NCI-H1436 (cell line): ENCODE measurements at regions not wholly inside any gene's neighbourhood (a gene's known extent, or its start where the extent isn't known, plus 50 kb on each side); places are given as distances from the start of the nearest gene placed in this dataset.
"Not testable (repeated sequence)": the region's sequence is repeated elsewhere in the genome, so short reads cannot be mapped to it uniquely, and the experiment has no call there.

Source experiments
- DNase-seq: peaks from one replicate; lab custom pipeline; 2025; lab: John Stamatoyannopoulos, UW

GRCh38 chr6:81002126-81002525, 750.4 kb downstream of the TENT5A start:
- no peak for DNase-seq

GRCh38 chr6:80991316-80991715, 761.2 kb downstream of the TENT5A start:
- DNase-seq = no peak

DNA sequence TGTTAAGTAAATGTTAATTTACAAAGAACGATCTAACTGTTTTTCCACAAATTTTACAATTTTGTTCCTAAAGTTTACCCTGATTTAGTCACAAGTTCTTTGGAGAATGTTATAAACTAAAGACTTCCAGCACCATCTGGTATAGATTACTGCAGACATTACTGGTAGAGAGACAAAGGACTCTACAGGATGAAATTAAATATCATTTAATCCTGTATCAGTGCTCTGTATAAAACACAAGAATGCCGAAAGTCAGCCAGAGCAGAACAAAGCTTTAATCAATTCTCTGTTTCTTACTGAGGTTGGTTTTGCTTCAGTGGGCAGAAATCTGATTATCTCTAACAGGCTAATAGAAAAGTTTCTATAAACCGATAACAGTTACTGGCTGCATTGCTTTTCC, 763.6 kb downstream of the TENT5A start:
- no peak for DNase-seq

DNA sequence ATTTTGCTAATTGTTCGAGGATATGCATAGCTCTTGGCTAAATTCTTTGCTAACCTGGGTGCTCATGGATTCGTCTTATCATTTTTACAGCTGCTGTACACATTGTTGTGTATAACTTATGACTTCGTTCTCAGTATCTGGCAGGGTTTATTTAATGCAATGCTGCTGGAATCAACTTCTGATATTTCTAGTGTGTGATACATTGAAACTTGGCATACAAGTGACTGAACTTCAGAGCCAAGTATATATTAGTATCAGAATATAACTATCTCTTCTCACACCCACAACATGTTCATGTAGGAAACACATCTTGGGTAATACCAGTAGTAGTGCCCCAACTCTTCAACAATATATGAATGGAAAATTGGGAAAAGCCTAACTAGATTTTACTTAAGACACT, 764.2 kb downstream of the TENT5A start:
- DNase-seq = no peak

DNA sequence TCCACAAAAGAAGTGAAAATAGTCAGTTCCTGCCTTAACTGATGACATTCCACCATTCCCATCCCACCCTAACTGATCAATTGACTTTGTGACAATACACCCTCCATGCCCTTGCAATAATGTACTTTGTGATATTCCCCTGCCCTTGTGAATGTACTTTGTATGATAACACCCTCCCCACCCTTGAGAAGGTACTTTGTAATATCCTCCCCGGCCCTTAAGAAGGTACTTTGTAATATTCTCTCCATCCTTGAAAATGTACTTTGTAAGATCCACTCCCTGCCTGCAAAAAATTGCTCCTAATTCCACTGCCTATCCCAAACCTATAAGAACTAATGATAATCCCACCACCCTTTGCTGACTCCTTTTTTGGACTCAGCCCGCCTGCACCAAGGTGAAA, 771.3 kb downstream of the TENT5A start:
- not testable (repeated sequence) for DNase-seq

- no peak for DNase-seq
These were observed 776.1 kb downstream of the TENT5A start for GRCh38 chr6:80976336-80976735.

- no peak for DNase-seq
These were observed 777.9 kb downstream of the TENT5A start for GRCh38 chr6:80974579-80974978.

DNA sequence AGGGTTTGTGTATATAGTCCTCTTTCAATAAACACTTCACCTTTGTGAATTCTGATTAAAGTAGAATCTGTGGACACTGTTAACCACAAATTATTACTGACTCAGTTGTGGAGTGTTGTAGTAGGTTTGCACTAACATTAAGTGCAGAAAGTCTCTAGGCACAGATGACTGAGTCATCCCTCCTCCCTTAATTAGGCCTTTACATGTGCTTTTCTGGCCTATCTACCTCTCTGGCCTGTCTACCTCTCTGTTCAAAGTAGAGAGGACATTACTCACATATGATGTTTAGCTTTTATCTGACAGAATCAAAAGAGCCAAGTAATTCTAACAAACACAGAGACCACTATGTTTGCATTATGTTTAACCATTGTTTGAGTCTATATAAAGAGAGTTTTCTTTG, 783.0 kb downstream of the TENT5A start:
- DNase-seq = no peak

DNA sequence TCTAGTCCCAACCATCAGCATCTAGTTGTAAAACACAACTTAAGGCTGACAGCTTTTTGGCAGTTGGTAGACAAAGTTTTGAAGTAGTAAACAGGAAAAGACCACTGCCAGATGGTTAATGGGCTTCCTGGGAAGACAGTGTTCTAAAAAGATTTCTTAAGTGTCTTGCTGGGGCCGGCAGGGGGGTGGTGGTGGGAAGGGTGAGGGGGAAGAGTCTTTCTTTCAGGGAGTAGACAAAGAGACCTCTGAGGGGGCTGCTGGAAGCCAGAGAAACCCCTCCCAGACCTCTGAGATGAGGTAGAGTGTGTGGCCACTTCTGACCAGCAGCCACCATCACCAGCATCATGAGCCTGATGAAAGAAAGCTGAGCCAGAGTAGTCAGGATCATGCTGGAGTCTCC, 784.9 kb downstream of the TENT5A start:
- DNase-seq = no peak

GRCh38 chr6:80962382-80962781, 790.1 kb downstream of the TENT5A start:
- no peak for DNase-seq

- no peak for DNase-seq
These were observed 791.3 kb downstream of the TENT5A start for GRCh38 chr6:80961166-80961565.

- DNase-seq = no peak
These were observed 793.4 kb downstream of the TENT5A start for GRCh38 chr6:80959034-80959433.

DNA sequence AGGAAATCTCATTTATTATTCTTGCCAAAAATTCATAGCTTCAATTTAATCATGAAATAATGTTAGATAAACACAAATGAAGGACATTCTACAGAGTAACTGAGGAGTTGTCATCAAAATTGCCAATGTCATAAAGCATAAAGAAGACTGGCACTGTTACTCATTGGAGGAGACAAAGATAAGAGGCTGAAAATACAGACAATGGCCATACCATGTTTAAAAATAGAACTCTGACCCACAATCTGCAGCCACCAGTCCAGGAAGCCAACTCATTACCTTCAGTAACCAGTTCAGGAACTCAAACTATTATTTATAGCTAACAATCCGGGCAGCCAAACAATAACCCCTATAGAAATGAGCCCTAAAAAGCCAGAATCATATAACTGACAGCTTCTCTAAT, 795.6 kb downstream of the TENT5A start:
- DNase-seq = no peak

GRCh38 chr6:80952479-80952878, 800.0 kb downstream of the TENT5A start:
- DNase-seq = not testable (repeated sequence)

DNA sequence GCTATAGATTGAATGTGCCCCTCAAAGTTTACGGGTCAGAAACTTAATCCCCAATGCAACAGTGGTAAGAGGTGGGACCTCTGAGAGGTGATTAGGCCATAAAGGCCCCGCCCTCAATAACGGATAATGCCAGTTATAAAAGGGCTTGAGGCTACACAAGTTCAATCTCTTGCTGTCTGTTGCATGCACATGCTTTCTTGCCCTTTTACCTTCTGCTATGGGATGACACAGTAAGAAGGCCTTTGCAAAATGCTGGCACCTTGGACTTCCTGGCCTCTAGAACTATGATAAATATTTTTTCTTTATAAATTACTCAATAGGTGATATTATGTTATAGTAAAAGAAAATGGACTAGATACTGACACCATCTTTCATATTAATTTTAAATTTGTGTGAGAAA, 806.1 kb downstream of the TENT5A start:
- DNase-seq = no peak

- no peak for DNase-seq
These were observed 809.6 kb downstream of the TENT5A start for GRCh38 chr6:80942911-80943310.

- no peak for DNase-seq
These were observed 811.5 kb downstream of the TENT5A start for GRCh38 chr6:80940976-80941375.

DNA sequence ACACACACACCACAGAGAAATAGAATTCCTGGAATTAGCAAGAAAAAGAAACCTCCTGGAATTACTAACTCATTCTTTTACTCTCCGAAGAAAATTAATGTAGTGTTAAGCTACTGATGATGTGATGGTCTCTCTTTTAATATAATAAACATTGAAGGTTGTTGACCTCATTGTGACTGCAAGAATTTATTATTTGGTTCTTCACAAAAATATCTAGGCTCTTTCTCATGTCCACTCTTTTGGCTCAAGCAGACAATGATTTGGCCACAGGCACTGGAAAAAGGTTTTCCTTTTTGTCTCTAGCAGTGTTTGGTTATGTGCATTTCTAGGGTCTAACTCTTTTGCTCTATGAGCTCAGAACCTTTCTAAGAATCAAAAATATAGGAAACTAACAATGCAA, 811.9 kb downstream of the TENT5A start:
- DNase-seq = no peak

DNA sequence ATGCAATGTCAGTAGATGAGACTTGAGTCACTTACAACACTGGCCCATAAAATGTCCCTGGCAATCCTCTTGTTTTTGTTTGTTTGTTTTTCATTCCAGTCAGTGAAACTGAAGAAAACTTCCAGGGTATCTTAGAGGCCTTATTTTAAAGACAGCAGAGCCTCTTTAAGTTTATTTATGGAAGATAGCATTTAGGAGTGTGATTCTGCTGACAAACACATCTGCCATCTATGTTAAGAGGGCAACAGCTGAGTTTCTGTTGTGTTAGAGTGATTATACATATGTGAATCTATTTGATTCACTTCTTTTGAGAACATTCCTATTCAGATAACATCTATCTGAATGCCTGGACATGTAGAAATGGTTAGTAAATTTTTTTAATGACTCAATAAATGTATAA, 812.6 kb downstream of the TENT5A start:
- no peak for DNase-seq

DNA sequence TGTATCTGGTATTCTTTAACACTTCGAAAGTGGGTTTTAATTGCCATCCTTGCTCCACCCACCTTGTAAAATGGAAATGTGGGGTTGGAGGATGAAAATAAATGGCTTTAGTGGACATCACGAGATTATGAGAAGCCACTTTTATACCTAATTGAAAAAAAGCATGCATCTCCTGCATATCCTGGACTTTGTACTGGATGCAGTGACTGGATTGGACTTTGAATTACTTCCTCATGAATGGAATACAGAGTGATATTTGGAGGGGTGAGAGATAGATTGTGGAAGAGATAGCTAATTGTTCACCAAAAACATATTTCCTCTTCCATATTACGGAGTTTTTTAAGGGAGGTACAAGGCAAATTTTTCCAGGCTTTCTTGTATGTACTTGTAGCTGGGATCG, 813.0 kb downstream of the TENT5A start:
- DNase-seq = no peak

DNA sequence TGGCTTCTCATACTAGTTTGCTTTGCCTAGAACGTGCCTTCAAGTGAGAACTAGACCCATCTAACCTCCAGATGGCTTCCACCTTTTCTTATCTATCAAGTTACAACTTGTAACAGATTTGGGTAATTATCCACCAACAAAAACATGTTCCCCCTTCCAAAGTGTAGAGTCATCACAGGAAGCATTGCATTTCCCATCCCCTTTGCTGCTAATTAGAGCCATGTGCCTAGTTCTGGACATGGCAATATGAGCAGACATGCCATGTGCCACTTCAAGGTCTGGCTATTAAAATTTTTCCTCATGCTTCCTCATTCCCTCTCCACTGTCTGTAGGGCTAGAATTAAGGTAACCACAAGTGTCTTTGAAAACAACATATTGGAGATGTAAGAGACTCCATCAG, 814.4 kb downstream of the TENT5A start:
- no peak for DNase-seq

DNA sequence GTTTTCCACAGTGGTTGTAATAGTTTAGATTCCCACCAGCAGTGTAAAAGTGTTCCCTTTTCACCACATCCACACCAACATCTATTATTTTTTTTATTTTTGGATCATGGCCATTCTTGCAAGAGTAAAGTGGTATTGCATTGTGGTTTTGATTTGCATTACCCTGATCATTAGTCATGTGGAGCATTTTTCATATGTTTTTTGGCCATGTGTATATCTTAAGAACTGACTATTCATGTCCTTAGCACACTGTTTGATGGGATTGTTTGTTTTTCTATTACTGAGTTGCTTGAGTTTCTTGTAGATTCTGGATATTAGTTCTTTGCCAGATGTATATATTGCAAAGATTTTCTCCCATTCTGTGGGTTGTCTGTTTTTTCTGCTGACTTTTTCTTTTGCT, 820.1 kb downstream of the TENT5A start:
- no peak for DNase-seq

DNA sequence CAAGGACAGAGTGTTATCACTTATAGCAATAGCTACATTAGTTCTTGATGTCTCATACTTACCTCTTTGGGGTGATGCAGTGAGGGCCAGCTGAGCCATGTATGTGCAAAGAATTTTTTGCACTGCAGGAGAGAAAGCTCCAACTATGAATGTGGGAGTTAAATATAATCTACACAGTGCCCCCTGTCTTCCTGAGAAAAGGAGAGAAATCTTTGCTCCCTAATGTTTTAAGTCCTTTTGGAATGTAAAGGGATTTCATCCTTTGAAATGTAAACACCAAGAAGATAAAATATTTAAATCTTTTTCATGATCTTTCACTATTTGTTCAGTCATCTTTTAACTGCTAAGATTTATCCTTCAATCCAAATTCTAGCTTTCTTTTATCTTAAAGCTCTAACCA, 822.1 kb downstream of the TENT5A start:
- DNase-seq = no peak

DNA sequence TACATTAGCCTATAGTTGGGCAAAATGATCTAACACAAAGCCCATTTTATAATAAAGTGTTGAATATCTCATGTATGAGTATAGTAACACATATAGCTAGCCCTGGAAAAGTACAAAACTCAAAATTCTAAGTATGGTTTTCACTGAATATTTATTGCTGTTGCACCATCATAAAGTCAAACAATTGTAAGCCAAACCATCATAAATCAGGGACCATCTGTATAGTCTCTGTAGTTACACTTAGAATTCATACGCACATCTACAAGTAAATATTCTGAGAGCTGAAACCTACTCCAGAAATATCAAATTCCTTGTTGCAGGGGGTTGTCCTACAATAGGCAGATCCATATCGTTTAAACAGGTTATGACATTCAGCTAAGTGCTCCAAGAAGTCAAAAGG, 817.3 kb downstream of the BCKDHB start:
- no peak for DNase-seq

DNA sequence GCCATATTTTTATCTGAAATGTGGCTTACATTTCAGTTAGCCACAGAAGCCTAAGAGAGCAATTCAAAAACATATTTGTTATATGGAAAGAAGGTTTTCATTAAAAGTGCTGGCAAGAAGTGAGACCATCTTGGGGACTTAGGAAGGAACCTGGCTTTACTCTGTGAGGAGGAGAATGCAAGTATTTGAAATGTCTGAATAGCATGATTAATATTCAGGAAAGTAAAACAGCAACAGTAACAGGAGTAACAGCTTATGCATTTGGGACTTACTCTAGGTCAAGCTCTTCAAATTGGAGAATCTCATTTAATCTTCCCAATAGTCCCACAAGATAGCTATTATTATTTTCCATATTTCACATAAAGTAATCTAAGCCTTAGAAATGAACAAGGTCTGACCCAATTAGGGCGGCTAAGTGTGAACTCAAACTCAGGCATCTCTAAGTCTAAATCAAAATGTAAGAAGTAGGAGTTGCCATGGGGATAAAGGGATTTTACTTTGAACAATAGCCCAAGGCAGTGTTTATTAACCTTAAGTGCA, 816.5 kb downstream of the BCKDHB start:
- no peak for DNase-seq
